GM12875 (cell line): ENCODE measurements at regions not wholly inside any gene's neighbourhood (a gene's known extent, or its start where the extent isn't known, plus 50 kb on each side); places are given as distances from the start of the nearest gene placed in this dataset.

Experiments used
- H3K4me3 ChIP-seq: one replicate; pipeline ENCODE4 v1.5.1; 2011; ENCODE audit warnings: low read depth, low read length, control low read depth
- TF ChIP-seq, protein P1 (sequence below): IDR thresholded peaks from 2 replicates; pipeline ENCODE4 v1.5.1; 2011; ENCODE audit warnings: low read depth, mild to moderate bottlenecking, control low read depth, inconsistent platforms, low read length, moderate library complexity, borderline replicate concordance; ENCODE audit not compliant: insufficient read depth

DNA sequence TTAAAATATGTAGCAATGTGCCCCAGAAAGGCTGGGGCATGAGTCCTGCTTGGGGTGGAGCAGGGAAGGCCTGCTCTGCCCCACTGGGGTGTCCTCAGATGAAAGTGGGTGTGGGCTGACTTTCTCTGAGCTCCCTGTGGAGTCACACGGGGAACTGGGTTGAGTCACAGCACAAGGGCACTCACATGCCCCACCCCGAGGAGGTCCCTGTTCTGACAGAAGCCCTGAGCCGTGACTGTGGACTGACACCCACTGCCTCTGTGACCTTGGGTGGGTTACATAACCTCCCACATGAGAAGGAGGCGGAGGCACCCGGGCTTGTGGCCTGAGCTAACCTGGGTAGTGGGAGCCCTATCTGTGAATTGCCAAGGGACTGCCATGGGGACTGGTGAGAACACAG, 52.5 kb upstream of the TINAGL1 start:
- TF ChIP-seq, protein P1, sequence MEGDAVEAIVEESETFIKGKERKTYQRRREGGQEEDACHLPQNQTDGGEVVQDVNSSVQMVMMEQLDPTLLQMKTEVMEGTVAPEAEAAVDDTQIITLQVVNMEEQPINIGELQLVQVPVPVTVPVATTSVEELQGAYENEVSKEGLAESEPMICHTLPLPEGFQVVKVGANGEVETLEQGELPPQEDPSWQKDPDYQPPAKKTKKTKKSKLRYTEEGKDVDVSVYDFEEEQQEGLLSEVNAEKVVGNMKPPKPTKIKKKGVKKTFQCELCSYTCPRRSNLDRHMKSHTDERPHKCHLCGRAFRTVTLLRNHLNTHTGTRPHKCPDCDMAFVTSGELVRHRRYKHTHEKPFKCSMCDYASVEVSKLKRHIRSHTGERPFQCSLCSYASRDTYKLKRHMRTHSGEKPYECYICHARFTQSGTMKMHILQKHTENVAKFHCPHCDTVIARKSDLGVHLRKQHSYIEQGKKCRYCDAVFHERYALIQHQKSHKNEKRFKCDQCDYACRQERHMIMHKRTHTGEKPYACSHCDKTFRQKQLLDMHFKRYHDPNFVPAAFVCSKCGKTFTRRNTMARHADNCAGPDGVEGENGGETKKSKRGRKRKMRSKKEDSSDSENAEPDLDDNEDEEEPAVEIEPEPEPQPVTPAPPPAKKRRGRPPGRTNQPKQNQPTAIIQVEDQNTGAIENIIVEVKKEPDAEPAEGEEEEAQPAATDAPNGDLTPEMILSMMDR = no peak
- H3K4me3 ChIP-seq = no peak overlapping the region

GRCh38 chr1:31524186-31524901, 52.0 kb upstream of the TINAGL1 start:
- TF ChIP-seq, protein P1 = no peak
- no peak overlapping the region for H3K4me3 ChIP-seq
